SU-DHL-6 (cell line): ENCODE measurements at regions not wholly inside any gene's neighbourhood (a gene's known extent, or its start where the extent isn't known, plus 50 kb on each side); places are given as distances from the start of the nearest gene placed in this dataset.
"Not testable (repeated sequence)": the region's sequence is repeated elsewhere in the genome, so short reads cannot be mapped to it uniquely, and the experiment has no call there.

Experiments used
- H2AFZ ChIP-seq: fragments of 200-600 bp; sonication (generic); 2 replicates; pipeline ENCODE4 v1.6.1; 2014; ENCODE audit warnings: low read depth, mild to moderate bottlenecking, moderate library complexity, mixed read lengths, antibody characterized with exemption, low read length; ENCODE audit not compliant: severe bottlenecking
- H3F3A ChIP-seq: fragments of 200-600 bp; shearing (Covaris generic); 2 replicates; pipeline ENCODE4 v1.6.0; 2016; ENCODE audit warnings: antibody characterized with exemption, mild to moderate bottlenecking; ENCODE audit not compliant: insufficient read depth
- H3K27ac ChIP-seq: fragments of 200-600 bp; sonication (generic); 2 replicates; pipeline ENCODE4 v1.5.1; 2016; ENCODE audit warnings: low read depth, mild to moderate bottlenecking, low read length, moderate library complexity, mixed read lengths
- H3K27me3 ChIP-seq: fragments of 200-600 bp; sonication (generic), shearing (Covaris generic); 2 replicates; pipeline ENCODE4 v1.6.0; 2014; ENCODE audit warnings: mild to moderate bottlenecking, low read length
- H3K36me3 ChIP-seq: fragments of 200-600 bp; sonication (generic); 2 replicates; pipeline ENCODE4 v1.6.1; 2014; ENCODE audit warnings: mild to moderate bottlenecking, low read length, mixed read lengths
- H3K4me2 ChIP-seq: fragments of 300-600, 200-600 bp; shearing (Covaris generic), sonication (generic); 2 replicates; pipeline ENCODE4 v1.6.0; 2014; ENCODE audit warnings: low read length, low read depth, mild to moderate bottlenecking; ENCODE audit not compliant: poor library complexity, severe bottlenecking
- H3K4me3 ChIP-seq: fragments of 200-600 bp; sonication (generic); 2 replicates; pipeline ENCODE4 v1.5.1; 2014; ENCODE audit warnings: antibody characterized with exemption, low read length, mild to moderate bottlenecking, mixed read lengths; ENCODE audit not compliant: insufficient read depth, poor library complexity, severe bottlenecking
- H3K79me2 ChIP-seq: fragments of 200-600 bp; sonication (generic); 2 replicates; pipeline ENCODE4 v1.6.1; 2014; ENCODE audit warnings: mild to moderate bottlenecking, low read length, moderate library complexity; ENCODE audit not compliant: insufficient read depth
- H3K9ac ChIP-seq: fragments of 200-600 bp; sonication (generic); 2 replicates; pipeline ENCODE4 v1.7.0; 2014; ENCODE audit warnings: mild to moderate bottlenecking, low read length
- H3K9me2 ChIP-seq: fragments of 200-600 bp; sonication (generic); replicated peaks from 2 replicates; pipeline ENCODE4 v1.6.1; 2014; ENCODE audit warnings: low read length; ENCODE audit not compliant: insufficient read depth
- H3K9me3 ChIP-seq: fragments of 200-600 bp; sonication (generic); 2 replicates; pipeline ENCODE4 v1.6.1; 2014; ENCODE audit warnings: low read length, mixed read lengths; ENCODE audit not compliant: insufficient read depth
- H4K20me1 ChIP-seq: fragments of 200-600 bp; sonication (generic); 2 replicates; pipeline ENCODE4 v1.6.1; 2014; ENCODE audit warnings: low read depth, mild to moderate bottlenecking, antibody characterized with exemption, low read length, moderate library complexity, mixed read lengths
- EZH2phosphoT487 ChIP-seq: fragments of 200-600 bp; sonication (generic), shearing (Covaris generic); conservative IDR thresholded peaks from 2 replicates; pipeline ENCODE4 v1.6.1; 2018; ENCODE audit warnings: mild to moderate bottlenecking, antibody characterized with exemption, low read length, moderate library complexity, mixed read lengths
- TF ChIP-seq, protein P1 (sequence below): fragments of 200-600 bp; sonication (generic); IDR thresholded peaks from one replicate; pipeline ENCODE4 v1.5.1; 2017; ENCODE audit warnings: antibody characterized with exemption, mild to moderate bottlenecking, low read length, moderate library complexity; ENCODE audit not compliant: insufficient read depth, poor library complexity, severe bottlenecking

DNA sequence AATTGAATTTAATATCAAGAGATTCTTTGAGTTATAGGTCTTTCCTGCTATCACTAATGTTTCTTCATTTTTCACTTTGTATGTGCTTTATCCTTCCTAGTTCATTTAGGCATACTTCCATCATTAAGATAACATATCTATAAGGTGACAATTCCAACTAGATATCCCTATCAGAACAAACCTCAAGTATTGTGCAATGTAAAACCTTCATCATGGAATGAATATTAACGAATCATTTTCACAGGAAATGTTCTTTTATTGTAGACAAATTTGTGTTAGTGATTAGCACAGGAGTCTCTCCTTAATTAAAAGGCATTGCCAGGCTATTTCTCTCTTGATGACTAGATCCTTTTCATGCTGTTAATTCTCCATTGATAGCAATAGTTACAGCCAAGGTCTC lies 236.5 kb upstream of the MME start:
- no peaks in the 10 kb centered on the region for H3K36me3 ChIP-seq
- H3K9me3 ChIP-seq = no peaks in the 10 kb centered on the region
- no peak overlapping the region for H3K27ac ChIP-seq
- H3K4me3 ChIP-seq = no peak overlapping the region
- no peaks in the 10 kb centered on the region for H3K9me2 ChIP-seq
- H3K9ac ChIP-seq = no peak overlapping the region
- H2AFZ ChIP-seq = no peak overlapping the region
- no peak overlapping the region for H3K4me2 ChIP-seq
- H3F3A ChIP-seq = no peaks in the 10 kb centered on the region
- H4K20me1 ChIP-seq = no peaks in the 10 kb centered on the region
- TF ChIP-seq EZH2phosphoT487 = no peak
- TF ChIP-seq, protein P1, sequence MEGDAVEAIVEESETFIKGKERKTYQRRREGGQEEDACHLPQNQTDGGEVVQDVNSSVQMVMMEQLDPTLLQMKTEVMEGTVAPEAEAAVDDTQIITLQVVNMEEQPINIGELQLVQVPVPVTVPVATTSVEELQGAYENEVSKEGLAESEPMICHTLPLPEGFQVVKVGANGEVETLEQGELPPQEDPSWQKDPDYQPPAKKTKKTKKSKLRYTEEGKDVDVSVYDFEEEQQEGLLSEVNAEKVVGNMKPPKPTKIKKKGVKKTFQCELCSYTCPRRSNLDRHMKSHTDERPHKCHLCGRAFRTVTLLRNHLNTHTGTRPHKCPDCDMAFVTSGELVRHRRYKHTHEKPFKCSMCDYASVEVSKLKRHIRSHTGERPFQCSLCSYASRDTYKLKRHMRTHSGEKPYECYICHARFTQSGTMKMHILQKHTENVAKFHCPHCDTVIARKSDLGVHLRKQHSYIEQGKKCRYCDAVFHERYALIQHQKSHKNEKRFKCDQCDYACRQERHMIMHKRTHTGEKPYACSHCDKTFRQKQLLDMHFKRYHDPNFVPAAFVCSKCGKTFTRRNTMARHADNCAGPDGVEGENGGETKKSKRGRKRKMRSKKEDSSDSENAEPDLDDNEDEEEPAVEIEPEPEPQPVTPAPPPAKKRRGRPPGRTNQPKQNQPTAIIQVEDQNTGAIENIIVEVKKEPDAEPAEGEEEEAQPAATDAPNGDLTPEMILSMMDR = no peak
- no peaks in the 10 kb centered on the region for H3K79me2 ChIP-seq
- no peaks in the 10 kb centered on the region for H3K27me3 ChIP-seq

DNA sequence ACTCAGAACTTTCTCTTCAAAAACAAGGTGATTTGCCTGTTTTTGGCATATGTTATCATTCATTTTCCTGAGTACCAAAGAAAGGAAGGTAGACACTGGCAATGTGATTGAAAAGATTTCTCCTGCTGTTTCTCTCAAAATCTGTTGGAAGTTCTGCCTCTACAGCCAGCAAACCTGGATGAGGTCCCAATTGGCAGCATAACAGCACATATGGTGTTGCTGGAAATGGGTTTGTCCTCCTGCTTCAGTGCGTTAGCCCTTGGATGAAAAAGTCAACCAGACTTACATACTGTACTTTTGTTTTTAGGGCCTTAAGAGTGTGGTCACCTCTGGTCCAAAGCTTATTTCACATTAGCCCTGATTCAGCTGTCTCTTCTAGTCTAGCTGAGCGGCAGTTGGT lies 237.6 kb upstream of the MME start:
- no peaks in the 10 kb centered on the region for H3K79me2 ChIP-seq
- no peaks in the 10 kb centered on the region for H3K9me2 ChIP-seq
- H3K27me3 ChIP-seq = no peaks in the 10 kb centered on the region
- no peaks in the 10 kb centered on the region for H3K9me3 ChIP-seq
- TF ChIP-seq, protein P1 = no peak
- no peak for TF ChIP-seq EZH2phosphoT487
- no peaks in the 10 kb centered on the region for H4K20me1 ChIP-seq
- H3F3A ChIP-seq = no peaks in the 10 kb centered on the region
- no peak overlapping the region for H3K4me3 ChIP-seq
- no peak overlapping the region for H3K4me2 ChIP-seq
- H3K27ac ChIP-seq = no peak overlapping the region
- H2AFZ ChIP-seq = no peak overlapping the region
- no peaks in the 10 kb centered on the region for H3K36me3 ChIP-seq
- H3K9ac ChIP-seq = no peak overlapping the region

DNA sequence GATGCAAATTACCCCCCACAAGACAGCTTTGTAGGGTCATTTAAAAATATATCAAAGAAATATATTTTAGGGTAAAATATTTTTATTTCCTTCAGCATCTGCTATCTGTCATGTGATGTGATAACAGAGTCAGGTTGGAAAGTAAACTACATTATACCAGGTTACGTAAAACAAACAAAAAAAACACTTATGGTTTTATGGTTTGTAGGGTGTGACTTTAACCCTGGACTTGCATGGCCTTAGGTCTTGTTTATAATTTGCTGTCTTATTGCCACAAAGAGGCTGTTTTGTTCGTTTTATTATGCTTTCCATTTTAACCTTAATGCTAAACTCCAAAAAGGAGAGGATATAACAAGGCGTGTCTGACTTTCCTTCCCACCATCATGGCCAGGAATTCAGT lies 244.5 kb upstream of the MME start:
- Histone ChIP-seq H3K9me3 (no peaks in the 10 kb centered on the region), H3K4me3 (no peak overlapping the region), H3K27me3 (no peaks in the 10 kb centered on the region), H3K9ac (no peak overlapping the region), H4K20me1 (no peaks in the 10 kb centered on the region), H3K4me2 (no peak overlapping the region), H3K9me2 (no peaks in the 10 kb centered on the region), H3K36me3 (no peaks in the 10 kb centered on the region), H3K79me2 (no peaks in the 10 kb centered on the region), H3F3A (no peaks in the 10 kb centered on the region), H3K27ac (no peak overlapping the region), H2AFZ (no peak overlapping the region)
- TF ChIP-seq EZH2phosphoT487 = no peak
- TF ChIP-seq, protein P1 = no peak

DNA sequence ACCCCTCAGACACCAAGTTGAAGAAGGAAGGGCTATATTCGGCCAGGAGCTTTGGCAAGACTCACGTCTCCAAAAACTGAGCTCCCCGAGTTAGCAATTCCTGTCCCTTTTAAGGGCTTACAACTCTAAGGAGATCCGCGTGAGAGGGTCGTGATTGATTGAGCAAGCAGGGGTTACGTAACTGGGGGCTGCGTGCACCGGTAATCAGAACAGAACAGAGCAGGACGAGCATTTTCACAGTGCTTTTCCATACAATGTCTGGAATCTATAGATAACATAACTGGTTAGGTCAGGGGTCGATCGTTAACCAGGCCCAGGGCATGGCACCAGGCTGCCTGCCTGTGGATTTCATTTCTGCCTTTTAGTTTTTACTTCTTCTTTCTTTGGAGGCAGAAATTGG lies 245.3 kb upstream of the MME start:
- not testable (repeated sequence) for H3K9me2 ChIP-seq, H2AFZ ChIP-seq, H3F3A ChIP-seq, H3K9ac ChIP-seq, H3K4me2 ChIP-seq, H3K79me2 ChIP-seq, H3K4me3 ChIP-seq, H4K20me1 ChIP-seq, H3K27ac ChIP-seq, H3K36me3 ChIP-seq, H3K9me3 ChIP-seq, H3K27me3 ChIP-seq
